GM12872 (cell line): ENCODE measurements at regions not wholly inside any gene's neighbourhood (a gene's known extent, or its start where the extent isn't known, plus 50 kb on each side); places are given as distances from the start of the nearest gene placed in this dataset.

Experiments used
- TF ChIP-seq, protein P1 (sequence below): IDR thresholded peaks from 3 replicates; pipeline ENCODE4 v1.5.1; 2011; ENCODE audit warnings: low read depth, mild to moderate bottlenecking, low read length, moderate library complexity; ENCODE audit not compliant: insufficient read depth

DNA sequence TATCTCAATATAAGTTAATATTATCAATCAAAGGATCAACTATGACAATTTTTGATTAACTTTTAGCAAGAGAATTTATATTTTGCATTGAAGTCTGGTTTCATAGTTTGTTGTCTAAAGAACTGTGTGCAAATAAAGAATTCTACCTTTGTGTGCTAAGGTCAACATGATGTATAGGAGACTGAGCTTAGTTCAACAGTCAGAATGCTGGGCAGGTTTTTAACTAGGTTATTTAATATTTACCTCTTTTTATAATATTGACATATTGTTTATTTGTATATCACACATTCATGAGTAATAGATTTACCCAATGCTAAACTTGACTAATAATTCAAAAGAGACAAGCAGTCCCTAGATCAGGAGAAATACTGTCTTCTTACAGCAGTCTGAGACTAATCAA lies 831.4 kb downstream of the DSC3 start:
- TF ChIP-seq, protein P1, sequence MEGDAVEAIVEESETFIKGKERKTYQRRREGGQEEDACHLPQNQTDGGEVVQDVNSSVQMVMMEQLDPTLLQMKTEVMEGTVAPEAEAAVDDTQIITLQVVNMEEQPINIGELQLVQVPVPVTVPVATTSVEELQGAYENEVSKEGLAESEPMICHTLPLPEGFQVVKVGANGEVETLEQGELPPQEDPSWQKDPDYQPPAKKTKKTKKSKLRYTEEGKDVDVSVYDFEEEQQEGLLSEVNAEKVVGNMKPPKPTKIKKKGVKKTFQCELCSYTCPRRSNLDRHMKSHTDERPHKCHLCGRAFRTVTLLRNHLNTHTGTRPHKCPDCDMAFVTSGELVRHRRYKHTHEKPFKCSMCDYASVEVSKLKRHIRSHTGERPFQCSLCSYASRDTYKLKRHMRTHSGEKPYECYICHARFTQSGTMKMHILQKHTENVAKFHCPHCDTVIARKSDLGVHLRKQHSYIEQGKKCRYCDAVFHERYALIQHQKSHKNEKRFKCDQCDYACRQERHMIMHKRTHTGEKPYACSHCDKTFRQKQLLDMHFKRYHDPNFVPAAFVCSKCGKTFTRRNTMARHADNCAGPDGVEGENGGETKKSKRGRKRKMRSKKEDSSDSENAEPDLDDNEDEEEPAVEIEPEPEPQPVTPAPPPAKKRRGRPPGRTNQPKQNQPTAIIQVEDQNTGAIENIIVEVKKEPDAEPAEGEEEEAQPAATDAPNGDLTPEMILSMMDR: no peak

DNA sequence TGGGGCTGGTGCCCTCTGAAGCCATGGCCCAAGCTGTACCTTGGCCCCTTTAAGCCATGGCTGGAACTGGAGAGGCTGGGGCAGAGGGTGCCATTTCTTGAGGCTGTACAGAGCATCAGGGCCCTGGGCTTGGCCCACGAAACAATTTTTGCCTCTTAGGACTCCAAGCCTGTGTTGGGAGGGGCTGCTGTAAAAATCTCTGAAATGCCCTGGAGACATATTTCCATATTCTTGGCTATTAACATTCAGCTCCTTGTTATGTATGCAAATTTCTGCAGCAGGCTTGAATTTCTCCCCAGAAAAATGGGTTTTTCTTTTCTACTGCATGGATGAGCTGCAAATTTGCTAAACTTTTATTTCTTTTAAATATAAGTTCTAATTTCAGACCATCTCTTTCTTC lies 834.0 kb downstream of the DSC3 start:
- TF ChIP-seq, protein P1: no peak

DNA sequence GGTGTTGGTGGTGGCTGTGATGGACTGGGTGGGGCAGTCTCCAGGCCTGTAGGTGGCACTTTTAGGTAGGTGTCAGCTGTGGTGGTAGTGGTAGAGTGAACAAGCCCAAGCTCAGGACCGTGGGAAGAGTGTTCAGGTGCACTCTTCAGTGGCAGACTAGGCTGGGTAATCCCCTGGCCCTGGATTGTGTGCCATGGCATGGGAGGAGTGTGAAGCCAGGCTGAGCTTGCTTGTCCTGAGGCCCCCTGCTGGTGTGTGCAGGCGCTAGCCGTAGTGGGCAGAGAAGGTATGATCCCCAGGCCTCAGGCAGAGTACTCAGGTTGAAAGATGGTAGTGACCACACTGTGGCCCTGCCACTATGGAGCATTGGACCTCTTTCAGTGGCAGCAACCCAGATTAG lies 850.3 kb downstream of the DSC3 start:
- TF ChIP-seq, protein P1: 0 out of 3 replicates have a peak, but pooled peaks have one; percentile 31

DNA sequence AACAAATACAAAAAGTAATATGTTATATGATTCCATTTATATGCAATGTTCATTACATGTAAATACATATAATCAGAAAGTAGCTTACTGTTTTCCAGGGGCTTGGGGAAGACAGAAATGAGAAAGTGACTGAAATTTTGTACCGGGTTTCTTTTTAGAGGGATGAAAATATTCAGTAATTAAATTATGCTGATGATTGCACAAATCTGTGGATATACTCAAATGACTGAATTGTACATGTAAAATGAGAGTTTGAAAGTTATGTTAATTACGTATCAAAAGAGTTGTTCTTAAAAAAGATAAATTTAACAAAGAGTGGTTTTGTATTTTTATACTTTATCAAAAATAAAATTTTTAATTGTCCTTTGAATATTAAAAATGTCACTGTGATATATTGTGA lies 856.3 kb downstream of the DSC3 start:
- TF ChIP-seq, protein P1: no peak

DNA sequence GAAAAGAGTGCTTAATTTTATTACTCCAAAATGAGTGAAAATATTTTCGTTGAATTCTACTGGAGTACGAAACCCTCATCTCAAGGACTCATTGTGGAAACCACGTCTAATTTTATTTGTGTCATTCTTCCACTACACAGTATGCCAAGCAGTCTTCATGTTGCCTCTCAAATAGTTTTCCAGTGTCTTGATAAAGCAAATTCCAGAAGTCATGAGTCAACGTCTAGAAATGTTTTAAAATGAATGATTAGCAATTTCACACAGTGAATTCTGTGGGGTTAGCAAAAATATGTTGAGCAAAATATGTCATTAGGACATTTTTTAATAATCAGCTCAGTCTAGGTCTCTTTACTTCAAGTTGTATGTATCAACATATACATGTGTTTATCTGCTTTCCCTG lies 865.5 kb downstream of the DSC3 start:
- TF ChIP-seq, protein P1: no peak

DNA sequence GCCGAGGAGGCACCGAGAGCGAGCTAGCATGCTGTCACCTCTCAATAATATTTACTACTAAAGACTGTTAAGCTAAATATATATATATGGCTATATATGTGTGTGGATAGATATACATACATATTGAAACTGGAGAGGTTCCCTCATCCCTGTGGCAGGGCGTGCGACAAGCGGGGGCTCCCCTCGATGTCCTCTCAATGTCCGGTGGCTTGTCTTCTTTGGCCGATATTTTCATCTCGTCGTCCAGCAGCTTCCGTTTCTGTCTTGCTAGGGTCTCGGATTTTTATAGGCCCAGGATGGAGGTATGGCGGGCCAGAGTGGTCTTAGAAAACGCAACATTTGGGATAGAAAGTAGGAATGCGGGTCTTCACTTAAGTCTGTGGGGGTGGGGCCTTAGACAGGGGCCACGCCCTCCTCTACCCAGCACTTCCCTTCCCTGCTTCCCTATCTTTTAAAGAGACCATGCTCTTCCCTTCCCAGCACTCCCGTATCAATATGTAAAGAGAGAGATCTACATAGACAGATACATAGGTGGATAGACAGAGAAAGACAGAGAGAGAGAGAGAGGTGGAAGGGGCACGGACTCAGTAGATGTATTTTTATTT lies 866.8 kb downstream of the DSC3 start:
- TF ChIP-seq, protein P1: no peak

DNA sequence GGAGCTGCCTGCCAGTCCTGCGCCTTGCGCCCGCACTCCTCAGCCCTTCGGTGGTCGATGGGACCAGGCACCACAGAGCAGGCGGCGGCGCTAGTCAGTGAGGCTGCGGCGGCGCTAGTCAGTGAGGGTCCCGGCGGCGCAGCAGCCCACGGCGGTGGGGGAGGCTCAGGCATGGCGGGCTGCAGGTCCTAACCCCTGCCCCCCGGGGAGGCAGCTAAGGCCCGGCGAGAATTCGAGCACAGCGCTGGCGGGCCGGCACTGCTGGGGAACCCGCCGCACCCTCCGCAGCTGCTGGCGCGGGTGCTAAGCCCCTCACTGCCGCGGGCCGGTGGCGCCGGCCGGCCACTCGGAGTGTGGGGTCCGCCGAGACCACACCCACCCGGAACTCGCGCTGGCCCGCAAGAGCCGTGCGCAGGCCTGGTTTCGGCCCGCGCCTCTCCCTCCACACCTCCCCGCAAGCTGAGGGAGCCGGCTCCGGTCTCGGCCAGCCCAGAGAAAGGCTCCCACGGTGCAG lies 867.4 kb downstream of the DSC3 start:
- TF ChIP-seq, protein P1: no peak

DNA sequence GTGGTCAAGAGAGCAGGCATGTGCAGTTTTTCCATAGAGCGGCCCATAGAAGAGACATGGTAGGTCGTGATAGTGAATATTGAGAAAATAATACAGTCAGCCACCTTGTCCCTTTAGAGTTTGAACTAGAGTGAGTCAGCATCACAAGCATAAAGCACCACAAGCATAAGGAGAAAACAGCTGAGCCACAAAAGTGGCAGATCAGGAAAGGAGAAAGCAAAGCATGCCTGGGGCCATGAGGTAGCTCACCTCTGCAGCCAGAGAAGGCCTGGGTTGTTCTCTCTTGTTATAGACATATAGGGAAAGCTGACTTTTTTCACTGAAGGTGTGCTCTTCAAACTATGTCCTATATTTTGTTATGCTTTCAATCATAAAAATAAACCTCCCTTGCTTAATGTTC lies 879.0 kb downstream of the DSC3 start:
- TF ChIP-seq, protein P1: no peak
